HUDEP-2 (cell line): ENCODE measurements at regions not wholly inside any gene's neighbourhood (a gene's known extent, or its start where the extent isn't known, plus 50 kb on each side); places are given as distances from the start of the nearest gene placed in this dataset.
"Not testable (repeated sequence)": the region's sequence is repeated elsewhere in the genome, so short reads cannot be mapped to it uniquely, and the experiment has no call there.

ENCODE experiments used
- DNase-seq, 76 experiments: peaks; one replicate each; lab custom pipeline; 2025; ENCODE audit not compliant: unreplicated experiment in 76 of 76; lab: John Stamatoyannopoulos, UW

GRCh38 chr2:182630207-182630606 lies 85.8 kb upstream of the DNAJC10 start:
- DNase-seq: no peak

GRCh38 chr2:182631299-182631698 lies 84.8 kb upstream of the DNAJC10 start:
- no peak for DNase-seq

GRCh38 chr2:182634386-182634785 lies 81.7 kb upstream of the DNAJC10 start:
- DNase-seq: no peak

- no peak for DNase-seq
Measured at GRCh38 chr2:182636699-182637098, 79.4 kb upstream of the DNAJC10 start.

- DNase-seq: no peak
Measured at GRCh38 chr2:182638667-182639066, 77.4 kb upstream of the DNAJC10 start.

- DNase-seq: no peak
Measured at GRCh38 chr2:182639971-182640370, 76.1 kb upstream of the DNAJC10 start.

DNA sequence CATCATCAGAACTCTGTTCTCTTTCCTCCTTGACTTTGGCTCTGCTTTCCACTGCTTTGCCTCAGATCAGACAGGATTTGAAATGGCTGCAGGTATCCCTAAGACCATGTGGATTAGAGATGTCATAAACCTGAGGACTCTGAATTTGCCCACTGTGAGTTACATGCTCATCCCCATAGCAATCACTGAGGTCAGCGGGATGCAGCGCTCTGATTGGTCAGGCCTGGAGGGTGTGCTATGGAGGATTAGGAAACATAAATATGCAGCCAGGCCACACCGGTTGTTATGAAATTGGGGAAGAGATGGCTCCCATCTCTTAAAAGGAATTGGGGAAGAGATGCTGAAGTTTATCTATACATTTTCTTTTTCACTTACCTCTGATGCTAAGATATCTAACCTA lies 73.7 kb upstream of the DNAJC10 start:
- DNase-seq: peak in 24 of 76 experiments; percentile 1 to 39 (median 17)

GRCh38 chr2:182646763-182647498 lies 69.1 kb upstream of the DNAJC10 start:
- peak in 2 of 76 experiments; percentile 5 to 24 for DNase-seq

GRCh38 chr2:182647499-182647787 lies 68.6 kb upstream of the DNAJC10 start:
- DNase-seq: no peak

GRCh38 chr2:182649316-182649715 lies 66.7 kb upstream of the DNAJC10 start:
- DNase-seq: peak in 6 of 76 experiments; percentile 11 to 43 (median 17)

GRCh38 chr2:182650704-182651103 lies 65.4 kb upstream of the DNAJC10 start:
- peak in 9 of 76 experiments; percentile 2 to 37 (median 13) for DNase-seq

- no peak for DNase-seq
Measured at GRCh38 chr2:182652326-182652725, 63.7 kb upstream of the DNAJC10 start.

- DNase-seq: no peak
Measured at GRCh38 chr2:182655750-182656149, 60.3 kb upstream of the DNAJC10 start.

DNA sequence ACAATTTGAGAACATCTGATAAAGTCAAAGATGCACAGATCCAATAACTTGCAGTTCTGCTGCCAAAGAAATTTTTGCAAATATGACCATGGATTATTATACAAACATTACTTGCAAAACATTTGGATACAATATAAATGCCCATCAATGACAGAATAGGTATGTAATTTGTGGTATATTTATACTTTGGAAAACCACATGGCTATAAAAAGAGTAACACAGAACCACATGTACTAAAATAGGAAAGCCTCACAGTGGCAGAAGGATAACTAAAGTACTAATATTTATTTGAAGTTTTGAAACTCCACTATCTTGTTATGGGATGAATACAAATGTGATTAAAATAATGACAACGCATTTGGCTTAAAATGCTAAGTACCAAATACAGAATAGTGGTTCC lies 51.8 kb upstream of the DNAJC10 start:
- DNase-seq: no peak

GRCh38 chr2:182665500-182665899 lies 50.6 kb upstream of the DNAJC10 start:
- not testable (repeated sequence) for DNase-seq
